ENCODE measurements at regions not wholly inside any gene's neighbourhood (a gene's known extent, or its start where the extent isn't known, plus 50 kb on each side); places are given as distances from the start of the nearest gene placed in this dataset.
"Not testable (repeated sequence)": the region's sequence is repeated elsewhere in the genome, so short reads cannot be mapped to it uniquely, and the experiment has no call there.

DNA sequence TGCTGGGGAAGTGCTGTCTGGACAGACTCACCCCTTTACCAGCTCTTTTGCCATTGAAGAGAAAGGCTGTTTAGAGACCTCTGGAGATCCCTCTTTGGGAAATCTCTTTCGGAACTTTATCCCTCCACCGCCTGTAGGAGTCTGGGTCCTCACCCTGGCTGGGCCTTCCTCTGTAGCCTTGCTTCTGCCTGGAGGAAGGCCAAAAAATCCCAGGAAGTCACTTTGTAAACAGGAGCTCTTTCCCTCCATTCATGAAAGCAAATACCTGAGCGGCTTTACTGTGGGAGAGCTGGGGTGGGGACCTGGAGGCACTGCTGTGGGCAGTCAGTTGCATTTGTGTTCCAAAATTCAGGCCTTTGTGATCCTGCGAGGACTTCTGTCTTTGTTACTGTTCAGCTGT is 126.2 kb downstream of the KLF6 start:
- Histone ChIP-seq H3K27ac (no peak overlapping the region), H3K9me3 (ENCODE audit: severe bottlenecking) (no peaks in the 10 kb centered on the region), H3K27me3 (ENCODE audit: insufficient read depth, low read depth, severe bottlenecking) (no peaks in the 10 kb centered on the region), H3K4me3 (ENCODE audit: low read depth, low read length) (no peak overlapping the region), H3K36me3 (no peaks in the 10 kb centered on the region)
- TF ChIP-seq, protein P1, sequence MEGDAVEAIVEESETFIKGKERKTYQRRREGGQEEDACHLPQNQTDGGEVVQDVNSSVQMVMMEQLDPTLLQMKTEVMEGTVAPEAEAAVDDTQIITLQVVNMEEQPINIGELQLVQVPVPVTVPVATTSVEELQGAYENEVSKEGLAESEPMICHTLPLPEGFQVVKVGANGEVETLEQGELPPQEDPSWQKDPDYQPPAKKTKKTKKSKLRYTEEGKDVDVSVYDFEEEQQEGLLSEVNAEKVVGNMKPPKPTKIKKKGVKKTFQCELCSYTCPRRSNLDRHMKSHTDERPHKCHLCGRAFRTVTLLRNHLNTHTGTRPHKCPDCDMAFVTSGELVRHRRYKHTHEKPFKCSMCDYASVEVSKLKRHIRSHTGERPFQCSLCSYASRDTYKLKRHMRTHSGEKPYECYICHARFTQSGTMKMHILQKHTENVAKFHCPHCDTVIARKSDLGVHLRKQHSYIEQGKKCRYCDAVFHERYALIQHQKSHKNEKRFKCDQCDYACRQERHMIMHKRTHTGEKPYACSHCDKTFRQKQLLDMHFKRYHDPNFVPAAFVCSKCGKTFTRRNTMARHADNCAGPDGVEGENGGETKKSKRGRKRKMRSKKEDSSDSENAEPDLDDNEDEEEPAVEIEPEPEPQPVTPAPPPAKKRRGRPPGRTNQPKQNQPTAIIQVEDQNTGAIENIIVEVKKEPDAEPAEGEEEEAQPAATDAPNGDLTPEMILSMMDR (IDR thresholded peaks at IDR 0.05; ENCODE audit: low read depth, low read length), result no peak
- no peak for DNase-seq

DNA sequence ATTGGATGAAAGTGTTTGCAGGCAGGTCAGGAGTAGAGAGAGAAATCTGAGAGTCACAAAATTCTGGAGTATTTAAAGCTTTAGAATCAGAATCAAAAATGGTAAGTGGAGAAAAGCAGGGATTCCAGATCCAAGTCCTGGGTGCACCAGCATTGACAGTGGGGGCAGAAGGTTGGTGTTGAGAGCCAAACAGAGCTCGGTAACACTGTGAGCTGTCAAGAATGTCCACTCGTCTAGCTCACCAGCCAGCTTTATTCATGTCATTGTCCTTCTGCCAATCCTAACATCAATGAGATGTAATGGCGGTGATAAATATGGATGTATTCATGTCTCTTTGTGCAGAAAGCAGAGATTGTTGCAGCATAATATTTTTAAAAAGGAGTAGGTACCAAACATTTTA is 128.8 kb downstream of the KLF6 start:
- no peaks in the 10 kb centered on the region for H3K9me3 ChIP-seq (ENCODE audit: severe bottlenecking)
- H3K4me3 ChIP-seq (ENCODE audit: low read depth, low read length), result no peak overlapping the region
- no peaks in the 10 kb centered on the region for H3K27me3 ChIP-seq (ENCODE audit: insufficient read depth, low read depth, severe bottlenecking)
- TF ChIP-seq, protein P1 (IDR thresholded peaks at IDR 0.05; ENCODE audit: low read depth, low read length), result no peak
- no peaks in the 10 kb centered on the region for H3K36me3 ChIP-seq
- H3K27ac ChIP-seq, result no peak overlapping the region
- DNase-seq, result no peak

DNA sequence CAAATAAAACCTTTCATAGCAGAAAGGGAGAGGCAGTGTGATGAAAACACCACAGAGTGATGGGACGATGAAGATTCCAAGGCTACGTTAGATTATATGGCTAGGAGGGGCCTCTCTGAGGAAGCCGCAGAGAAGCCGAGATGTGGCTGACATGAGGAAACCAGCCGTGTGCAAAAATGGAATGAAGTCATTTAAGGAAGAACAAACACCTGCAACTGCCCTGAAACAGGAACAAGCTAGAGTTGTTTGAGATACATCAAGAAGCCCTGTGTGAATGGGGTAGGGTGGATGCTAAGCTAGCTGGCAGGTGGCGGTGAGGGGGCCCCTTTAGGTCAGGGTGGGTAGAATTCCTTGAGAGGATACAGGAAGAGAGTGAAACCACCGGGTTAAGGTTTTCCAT is 129.5 kb downstream of the KLF6 start:
- Histone ChIP-seq H3K36me3 (no peaks in the 10 kb centered on the region), H3K27me3 (ENCODE audit: insufficient read depth, low read depth, severe bottlenecking) (no peaks in the 10 kb centered on the region), H3K4me3 (ENCODE audit: low read depth, low read length) (no peak overlapping the region), H3K9me3 (ENCODE audit: severe bottlenecking) (no peaks in the 10 kb centered on the region), H3K27ac (no peak overlapping the region)
- DNase-seq, result no peak
- TF ChIP-seq, protein P1 (IDR thresholded peaks at IDR 0.05; ENCODE audit: low read depth, low read length), result no peak

DNA sequence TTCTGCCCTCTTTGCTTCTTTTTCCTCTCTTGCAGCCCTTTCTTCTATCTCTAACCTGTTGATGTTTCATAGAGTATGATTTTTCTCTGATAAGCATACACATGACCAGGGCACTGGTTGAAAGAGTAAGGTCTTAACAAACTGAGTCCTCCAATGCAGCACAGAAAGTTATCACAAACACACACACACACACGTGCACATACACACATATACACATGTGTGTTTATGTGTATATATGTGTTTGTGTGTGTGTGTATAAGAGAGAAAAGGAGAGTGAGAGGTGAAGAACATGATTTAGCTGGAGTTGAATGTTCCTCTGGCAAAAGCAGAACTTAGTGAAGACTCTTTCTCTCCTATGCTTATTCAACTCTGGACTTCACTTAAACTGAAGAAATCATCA is 130.0 kb downstream of the KLF6 start:
- no peak for DNase-seq
- TF ChIP-seq, protein P1 (IDR thresholded peaks at IDR 0.05; ENCODE audit: low read depth, low read length), result no peak
- no peaks in the 10 kb centered on the region for H3K27me3 ChIP-seq (ENCODE audit: insufficient read depth, low read depth, severe bottlenecking)
- no peaks in the 10 kb centered on the region for H3K9me3 ChIP-seq (ENCODE audit: severe bottlenecking)
- no peak overlapping the region for H3K27ac ChIP-seq
- H3K4me3 ChIP-seq (ENCODE audit: low read depth, low read length), result no peak overlapping the region
- no peaks in the 10 kb centered on the region for H3K36me3 ChIP-seq

DNA sequence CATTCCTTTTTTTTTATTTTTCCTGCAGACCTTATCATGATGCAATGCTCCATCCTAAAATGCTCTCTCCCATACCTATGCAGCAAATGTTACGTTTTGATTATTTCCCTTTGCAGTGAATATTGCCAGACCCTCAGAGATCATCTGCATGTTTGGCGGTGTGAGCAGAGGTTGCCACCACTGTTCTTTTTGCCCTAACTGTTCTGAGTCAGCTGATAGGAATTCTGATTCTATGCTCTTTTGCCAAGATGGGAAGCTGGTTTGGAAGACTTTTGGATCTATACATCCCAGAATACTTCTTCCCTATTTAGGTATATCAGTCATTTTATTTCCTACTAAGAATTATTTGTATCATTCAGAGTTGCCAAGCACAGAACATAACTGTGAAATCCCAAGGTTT is 130.5 kb downstream of the KLF6 start:
- Histone ChIP-seq H3K27ac (no peak overlapping the region), H3K36me3 (no peaks in the 10 kb centered on the region), H3K27me3 (ENCODE audit: insufficient read depth, low read depth, severe bottlenecking) (no peaks in the 10 kb centered on the region), H3K9me3 (ENCODE audit: severe bottlenecking) (no peaks in the 10 kb centered on the region), H3K4me3 (ENCODE audit: low read depth, low read length) (no peak overlapping the region)
- DNase-seq, result no peak
- TF ChIP-seq, protein P1 (IDR thresholded peaks at IDR 0.05; ENCODE audit: low read depth, low read length), result no peak

DNA sequence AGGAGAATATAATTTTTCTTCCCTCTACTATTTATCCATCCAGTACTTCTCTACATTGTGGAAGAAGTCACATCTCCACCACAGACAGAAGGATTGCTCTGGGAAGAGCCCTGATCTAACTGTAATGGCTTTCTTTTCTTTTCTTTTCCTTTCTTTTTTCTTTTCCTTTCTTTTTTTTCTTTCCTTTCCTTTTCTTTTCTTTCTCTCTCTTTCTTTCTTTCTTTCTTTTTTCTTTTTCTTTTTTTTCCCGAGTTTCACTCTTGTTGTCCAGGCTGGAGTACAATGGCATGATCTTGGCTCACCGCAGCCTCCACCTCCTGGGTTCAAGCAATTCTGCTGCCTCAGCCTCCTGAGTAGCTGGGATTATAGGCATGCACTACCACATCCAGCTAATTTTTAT is 131.7 kb downstream of the KLF6 start:
- H3K9me3 ChIP-seq (ENCODE audit: severe bottlenecking); H3K4me3 ChIP-seq (ENCODE audit: low read depth, low read length); DNase-seq; H3K27me3 ChIP-seq (ENCODE audit: insufficient read depth, low read depth, severe bottlenecking); H3K27ac ChIP-seq; H3K36me3 ChIP-seq: not testable (repeated sequence)

Data from WERI-Rb-1 (cell line).